ENCODE measurements at regions not wholly inside any gene's neighbourhood (a gene's known extent, or its start where the extent isn't known, plus 50 kb on each side); places are given as distances from the start of the nearest gene placed in this dataset.

DNA sequence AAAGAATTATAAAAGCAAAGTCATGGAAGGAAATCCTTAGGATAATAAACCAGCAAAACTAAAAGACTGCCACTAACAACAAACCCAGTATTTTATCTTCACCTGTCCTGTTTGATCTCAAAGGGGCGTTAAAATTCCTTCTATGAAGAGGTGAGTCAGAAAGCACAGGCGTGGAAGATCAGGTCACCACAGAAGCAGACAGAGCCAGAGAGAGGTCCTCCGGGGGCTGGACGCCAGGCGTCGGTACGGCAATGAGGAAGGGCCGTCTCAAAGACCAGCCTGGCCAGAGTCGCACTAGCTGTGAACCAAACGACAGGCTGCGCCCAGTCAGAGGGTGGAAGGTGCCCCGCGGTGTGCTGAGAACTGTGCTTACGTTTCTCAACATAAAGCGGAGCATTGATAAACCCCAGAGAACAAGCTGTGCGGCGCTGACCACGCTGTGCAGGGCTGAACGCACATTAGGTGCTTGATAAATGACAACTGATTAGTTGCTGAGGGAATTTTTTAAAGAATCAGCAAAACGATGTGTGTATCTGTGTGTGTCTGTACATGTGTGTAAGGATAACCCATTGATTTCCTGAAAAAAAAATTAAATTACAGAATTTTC lies 85.6 kb downstream of the RNASET2 start:
- Histone ChIP-seq H3K9me3 (ENCODE audit: insufficient read depth, low read depth, low read length) (no peaks in the 10 kb centered on the region), H3K9me2 (replicated peaks; ENCODE audit: low read depth, low read length) (no peaks in the 10 kb centered on the region), H3K79me2 (ENCODE audit: insufficient read depth, low read length) (no peaks in the 10 kb centered on the region), H3K36me3 (ENCODE audit: insufficient read depth, low read length) (no peaks in the 10 kb centered on the region), H4K20me1 (ENCODE audit: insufficient read depth, low read length, poor library complexity, severe bottlenecking) (no peaks in the 10 kb centered on the region), H3K9ac (ENCODE audit: low read depth, low read length, poor library complexity, severe bottlenecking) (no peak overlapping the region), H3K4me3 (ENCODE audit: low read length, poor library complexity, severe bottlenecking) (no peak overlapping the region), H2AFZ (ENCODE audit: low read length) (no peak overlapping the region), H3K4me2 (ENCODE audit: low read depth, low read length, poor library complexity, severe bottlenecking) (no peak overlapping the region), H3F3A (ENCODE audit: low read depth) (no peaks in the 10 kb centered on the region), H3K27me3 (ENCODE audit: insufficient read depth, low read length, poor library complexity, severe bottlenecking) (no peaks in the 10 kb centered on the region), H3K4me1 (ENCODE audit: insufficient read depth, low read length, poor library complexity, severe bottlenecking) (no peaks in the 10 kb centered on the region)
- TF ChIP-seq, protein P1, sequence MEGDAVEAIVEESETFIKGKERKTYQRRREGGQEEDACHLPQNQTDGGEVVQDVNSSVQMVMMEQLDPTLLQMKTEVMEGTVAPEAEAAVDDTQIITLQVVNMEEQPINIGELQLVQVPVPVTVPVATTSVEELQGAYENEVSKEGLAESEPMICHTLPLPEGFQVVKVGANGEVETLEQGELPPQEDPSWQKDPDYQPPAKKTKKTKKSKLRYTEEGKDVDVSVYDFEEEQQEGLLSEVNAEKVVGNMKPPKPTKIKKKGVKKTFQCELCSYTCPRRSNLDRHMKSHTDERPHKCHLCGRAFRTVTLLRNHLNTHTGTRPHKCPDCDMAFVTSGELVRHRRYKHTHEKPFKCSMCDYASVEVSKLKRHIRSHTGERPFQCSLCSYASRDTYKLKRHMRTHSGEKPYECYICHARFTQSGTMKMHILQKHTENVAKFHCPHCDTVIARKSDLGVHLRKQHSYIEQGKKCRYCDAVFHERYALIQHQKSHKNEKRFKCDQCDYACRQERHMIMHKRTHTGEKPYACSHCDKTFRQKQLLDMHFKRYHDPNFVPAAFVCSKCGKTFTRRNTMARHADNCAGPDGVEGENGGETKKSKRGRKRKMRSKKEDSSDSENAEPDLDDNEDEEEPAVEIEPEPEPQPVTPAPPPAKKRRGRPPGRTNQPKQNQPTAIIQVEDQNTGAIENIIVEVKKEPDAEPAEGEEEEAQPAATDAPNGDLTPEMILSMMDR (conservative IDR thresholded peaks at IDR 0.05; ENCODE audit: low read length), result no peak
- no peak for TF ChIP-seq EZH2phosphoT487 (IDR thresholded peaks at IDR 0.05; ENCODE audit: borderline replicate concordance)

DNA sequence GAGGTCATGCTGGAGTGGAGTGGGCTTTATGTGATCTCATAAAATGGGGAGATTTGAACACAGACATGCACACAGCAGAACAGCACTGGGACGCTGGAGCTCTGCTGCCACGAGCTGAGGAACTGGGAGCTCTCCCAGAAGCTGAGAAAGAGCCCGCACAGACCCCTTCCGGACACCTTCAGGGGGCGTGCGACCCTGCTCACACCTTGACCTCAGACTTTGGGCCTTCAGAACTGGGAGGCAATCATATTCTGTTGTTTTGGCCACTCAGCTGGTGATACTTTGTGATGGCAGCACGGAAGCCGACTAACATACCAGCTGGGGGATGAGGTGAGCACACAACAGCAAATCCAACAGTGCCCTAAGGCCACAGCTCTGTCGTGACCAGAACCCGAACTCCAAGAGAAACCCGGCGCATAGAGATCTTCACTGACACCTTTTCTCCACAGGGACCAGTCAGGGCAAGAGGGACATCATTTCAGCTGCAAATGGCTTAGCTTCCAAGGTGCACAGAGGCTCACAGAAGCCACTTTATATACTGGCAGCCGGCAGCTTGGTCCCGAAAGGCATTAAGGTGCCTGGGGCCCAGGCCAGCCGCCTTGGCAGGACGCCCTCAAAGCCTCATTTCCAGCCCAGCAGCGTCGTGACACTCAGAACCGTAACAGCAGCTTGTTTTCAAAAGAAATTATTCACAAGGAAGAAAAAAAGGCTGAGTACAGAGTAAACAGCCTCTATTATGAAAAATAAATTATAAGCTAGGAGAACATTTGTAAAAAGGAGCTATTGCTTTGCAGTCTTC lies 89.3 kb downstream of the RNASET2 start:
- Histone ChIP-seq H3K79me2 (ENCODE audit: insufficient read depth, low read length) (no peaks in the 10 kb centered on the region), H3K9me3 (ENCODE audit: insufficient read depth, low read depth, low read length) (no peaks in the 10 kb centered on the region), H4K20me1 (ENCODE audit: insufficient read depth, low read length, poor library complexity, severe bottlenecking) (no peaks in the 10 kb centered on the region), H3F3A (ENCODE audit: low read depth) (no peaks in the 10 kb centered on the region), H3K9me2 (replicated peaks; ENCODE audit: low read depth, low read length) (no peaks in the 10 kb centered on the region), H3K4me3 (ENCODE audit: low read length, poor library complexity, severe bottlenecking) (no peak overlapping the region), H3K4me1 (ENCODE audit: insufficient read depth, low read length, poor library complexity, severe bottlenecking) (peaks cover 8% of the 10 kb centered on the region), H3K4me2 (ENCODE audit: low read depth, low read length, poor library complexity, severe bottlenecking) (no peak overlapping the region), H3K9ac (ENCODE audit: low read depth, low read length, poor library complexity, severe bottlenecking) (no peak overlapping the region), H3K27me3 (ENCODE audit: insufficient read depth, low read length, poor library complexity, severe bottlenecking) (no peaks in the 10 kb centered on the region), H3K36me3 (ENCODE audit: insufficient read depth, low read length) (no peaks in the 10 kb centered on the region), H2AFZ (ENCODE audit: low read length) (no peak overlapping the region)
- no peak for TF ChIP-seq EZH2phosphoT487 (IDR thresholded peaks at IDR 0.05; ENCODE audit: borderline replicate concordance)
- TF ChIP-seq, protein P1 (conservative IDR thresholded peaks at IDR 0.05; ENCODE audit: low read length), result no peak

DNA sequence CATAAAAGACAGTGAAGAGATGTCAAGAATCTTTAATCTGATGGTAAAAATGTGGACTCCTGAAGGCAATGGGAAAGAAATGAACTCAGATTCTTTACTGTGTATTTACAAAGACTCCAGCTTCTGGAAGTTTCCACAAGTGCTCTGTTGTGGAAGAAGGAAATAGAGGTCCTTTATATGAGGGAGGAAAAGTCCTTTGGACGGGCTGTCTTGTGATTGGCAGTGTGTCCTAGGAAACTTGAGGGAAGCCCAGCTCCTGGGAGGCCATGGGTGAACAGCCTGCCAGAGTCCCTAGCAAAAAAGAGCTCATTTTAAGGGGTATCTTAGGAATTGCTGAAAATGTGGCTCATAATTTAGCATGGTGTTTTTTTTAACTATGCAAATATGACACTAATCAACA lies 92.0 kb downstream of the RNASET2 start:
- no peaks in the 10 kb centered on the region for H3K9me2 ChIP-seq (replicated peaks; ENCODE audit: low read depth, low read length)

More for the DNA sequence above, 92.0 kb downstream of the RNASET2 start:
- H3K79me2 ChIP-seq (ENCODE audit: insufficient read depth, low read length), result no peaks in the 10 kb centered on the region
- H3K27me3 ChIP-seq (ENCODE audit: insufficient read depth, low read length, poor library complexity, severe bottlenecking), result no peaks in the 10 kb centered on the region
- H3K4me2 ChIP-seq (ENCODE audit: low read depth, low read length, poor library complexity, severe bottlenecking), result no peak overlapping the region
- H4K20me1 ChIP-seq (ENCODE audit: insufficient read depth, low read length, poor library complexity, severe bottlenecking), result no peaks in the 10 kb centered on the region
- H3F3A ChIP-seq (ENCODE audit: low read depth), result no peaks in the 10 kb centered on the region
- H3K36me3 ChIP-seq (ENCODE audit: insufficient read depth, low read length), result no peaks in the 10 kb centered on the region
- no peak overlapping the region for H3K9ac ChIP-seq (ENCODE audit: low read depth, low read length, poor library complexity, severe bottlenecking)
- peaks cover 9% of the 10 kb centered on the region for H3K4me1 ChIP-seq (ENCODE audit: insufficient read depth, low read length, poor library complexity, severe bottlenecking)
- H2AFZ ChIP-seq (ENCODE audit: low read length), result no peak overlapping the region
- no peaks in the 10 kb centered on the region for H3K9me3 ChIP-seq (ENCODE audit: insufficient read depth, low read depth, low read length)
- H3K4me3 ChIP-seq (ENCODE audit: low read length, poor library complexity, severe bottlenecking), result no peak overlapping the region
- TF ChIP-seq EZH2phosphoT487 (IDR thresholded peaks at IDR 0.05; ENCODE audit: borderline replicate concordance), result no peak
- TF ChIP-seq, protein P1 (conservative IDR thresholded peaks at IDR 0.05; ENCODE audit: low read length), result no peak

Data from Loucy (cell line).